ENCODE measurements at regions not wholly inside any gene's neighbourhood (a gene's known extent, or its start where the extent isn't known, plus 50 kb on each side); places are given as distances from the start of the nearest gene placed in this dataset.

DNA sequence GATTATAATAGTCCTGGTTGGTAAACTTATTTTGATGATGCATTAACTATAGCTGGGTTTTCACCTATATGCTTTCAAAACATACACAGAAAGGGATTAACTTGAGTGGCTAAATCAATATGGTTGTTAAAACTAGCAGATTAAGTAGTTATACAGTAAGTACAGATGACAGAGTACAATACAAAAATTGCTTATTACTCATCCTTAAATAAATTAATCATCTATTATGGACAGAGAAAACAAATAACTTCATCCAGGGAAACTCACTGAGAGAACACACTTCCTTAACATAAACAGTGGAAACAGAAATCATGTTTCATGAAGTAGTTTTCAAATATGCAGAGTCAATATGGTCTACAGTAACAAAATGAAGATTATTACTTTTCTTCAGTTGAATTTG lies 133.4 kb downstream of the AREG start:
- TF ChIP-seq, protein P1, sequence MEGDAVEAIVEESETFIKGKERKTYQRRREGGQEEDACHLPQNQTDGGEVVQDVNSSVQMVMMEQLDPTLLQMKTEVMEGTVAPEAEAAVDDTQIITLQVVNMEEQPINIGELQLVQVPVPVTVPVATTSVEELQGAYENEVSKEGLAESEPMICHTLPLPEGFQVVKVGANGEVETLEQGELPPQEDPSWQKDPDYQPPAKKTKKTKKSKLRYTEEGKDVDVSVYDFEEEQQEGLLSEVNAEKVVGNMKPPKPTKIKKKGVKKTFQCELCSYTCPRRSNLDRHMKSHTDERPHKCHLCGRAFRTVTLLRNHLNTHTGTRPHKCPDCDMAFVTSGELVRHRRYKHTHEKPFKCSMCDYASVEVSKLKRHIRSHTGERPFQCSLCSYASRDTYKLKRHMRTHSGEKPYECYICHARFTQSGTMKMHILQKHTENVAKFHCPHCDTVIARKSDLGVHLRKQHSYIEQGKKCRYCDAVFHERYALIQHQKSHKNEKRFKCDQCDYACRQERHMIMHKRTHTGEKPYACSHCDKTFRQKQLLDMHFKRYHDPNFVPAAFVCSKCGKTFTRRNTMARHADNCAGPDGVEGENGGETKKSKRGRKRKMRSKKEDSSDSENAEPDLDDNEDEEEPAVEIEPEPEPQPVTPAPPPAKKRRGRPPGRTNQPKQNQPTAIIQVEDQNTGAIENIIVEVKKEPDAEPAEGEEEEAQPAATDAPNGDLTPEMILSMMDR (IDR thresholded peaks at IDR 0.05), result no peak
- no peak for TF ChIP-seq POLR2A (IDR thresholded peaks at IDR 0.05)

Measured in heart left ventricle (tissue), 13 donors.